ENCODE measurements at regions not wholly inside any gene's neighbourhood (a gene's known extent, or its start where the extent isn't known, plus 50 kb on each side); places are given as distances from the start of the nearest gene placed in this dataset.

- DNase-seq, result no peak
These were observed 432.7 kb downstream of the SLITRK5 start for GRCh38 chr13:88103824-88104223.

GRCh38 chr13:88104576-88104975 lies 433.4 kb downstream of the SLITRK5 start:
- no peak for DNase-seq

- DNase-seq, result no peak
These were observed 436.4 kb downstream of the SLITRK5 start for GRCh38 chr13:88107570-88107969.

- no peak for DNase-seq
These were observed 441.4 kb downstream of the SLITRK5 start for GRCh38 chr13:88112526-88112925.

GRCh38 chr13:88115976-88116375 lies 444.8 kb downstream of the SLITRK5 start:
- no peak for DNase-seq

- DNase-seq, result no peak
These were observed 447.8 kb downstream of the SLITRK5 start for GRCh38 chr13:88118952-88119351.

- no peak for DNase-seq
These were observed 453.0 kb downstream of the SLITRK5 start for GRCh38 chr13:88124142-88124541.

GRCh38 chr13:88125055-88125454 lies 453.9 kb downstream of the SLITRK5 start:
- DNase-seq, result no peak

GRCh38 chr13:88136098-88136790 lies 465.1 kb downstream of the SLITRK5 start:
- DNase-seq, result no peak

- no peak for DNase-seq
These were observed 471.5 kb downstream of the SLITRK5 start for GRCh38 chr13:88142653-88143052.

GRCh38 chr13:88144580-88144979 lies 473.4 kb downstream of the SLITRK5 start:
- no peak for DNase-seq

- no peak for DNase-seq
These were observed 482.2 kb downstream of the SLITRK5 start for GRCh38 chr13:88153353-88153752.

- DNase-seq, result no peak
These were observed 482.8 kb downstream of the SLITRK5 start for GRCh38 chr13:88154001-88154400.

- DNase-seq, result no peak
These were observed 491.0 kb downstream of the SLITRK5 start for GRCh38 chr13:88162076-88162702.

GRCh38 chr13:88176231-88176630 lies 505.1 kb downstream of the SLITRK5 start:
- DNase-seq, result no peak

- no peak for DNase-seq
These were observed 512.3 kb downstream of the SLITRK5 start for GRCh38 chr13:88183440-88183839.

GRCh38 chr13:88188986-88189385 lies 517.8 kb downstream of the SLITRK5 start:
- DNase-seq, result no peak

- DNase-seq, result no peak
These were observed 518.6 kb downstream of the SLITRK5 start for GRCh38 chr13:88189728-88190127.

- no peak for DNase-seq
These were observed 524.9 kb downstream of the SLITRK5 start for GRCh38 chr13:88196106-88196505.

- no peak for DNase-seq
These were observed 546.2 kb downstream of the SLITRK5 start for GRCh38 chr13:88217372-88217771.

GRCh38 chr13:88217883-88218282 lies 546.7 kb downstream of the SLITRK5 start:
- DNase-seq, result no peak

GRCh38 chr13:88223958-88224357 lies 552.8 kb downstream of the SLITRK5 start:
- no peak for DNase-seq

GRCh38 chr13:88235441-88235840 lies 564.3 kb downstream of the SLITRK5 start:
- no peak for DNase-seq

GRCh38 chr13:88246239-88246638 lies 575.1 kb downstream of the SLITRK5 start:
- DNase-seq, result no peak

GRCh38 chr13:88248393-88248792 lies 577.2 kb downstream of the SLITRK5 start:
- DNase-seq, result no peak

Data from DMS79 treated with DMSO at 0.1 percent for 48 hours (cell line).